GM04503 (cell line): ENCODE measurements at regions not wholly inside any gene's neighbourhood (a gene's known extent, or its start where the extent isn't known, plus 50 kb on each side); places are given as distances from the start of the nearest gene placed in this dataset.

ENCODE experiments used
- DNase-seq: peaks from one replicate; pipeline ENCODE4 v3.0.0-alpha.2; 2012; ENCODE audit warnings: low read depth

- DNase-seq: no peak
These were observed 305.1 kb upstream of the SPRED2 start for GRCh38 chr2:65737452-65738011.

- no peak for DNase-seq
These were observed 299.1 kb upstream of the SPRED2 start for GRCh38 chr2:65731476-65731875.

- DNase-seq: no peak
These were observed 297.8 kb upstream of the SPRED2 start for GRCh38 chr2:65730186-65730585.

- no peak for DNase-seq
These were observed 296.8 kb upstream of the SPRED2 start for GRCh38 chr2:65729246-65729645.

GRCh38 chr2:65728477-65729180 is 296.2 kb upstream of the SPRED2 start:
- DNase-seq: no peak

GRCh38 chr2:65727816-65728215 is 295.4 kb upstream of the SPRED2 start:
- DNase-seq: no peak

GRCh38 chr2:65727381-65727780 is 295.0 kb upstream of the SPRED2 start:
- no peak for DNase-seq

- DNase-seq: no peak
These were observed 292.4 kb upstream of the SPRED2 start for GRCh38 chr2:65724752-65725151.

- no peak for DNase-seq
These were observed 291.9 kb upstream of the SPRED2 start for GRCh38 chr2:65724336-65724735.

GRCh38 chr2:65722028-65722778 is 289.8 kb upstream of the SPRED2 start:
- DNase-seq: no peak

- no peak for DNase-seq
These were observed 284.3 kb upstream of the SPRED2 start for GRCh38 chr2:65716698-65717097.

GRCh38 chr2:65715323-65715722 is 282.9 kb upstream of the SPRED2 start:
- DNase-seq: no peak

GRCh38 chr2:65714866-65715265 is 282.5 kb upstream of the SPRED2 start:
- DNase-seq: no peak

- DNase-seq: no peak
These were observed 279.5 kb upstream of the SPRED2 start for GRCh38 chr2:65711863-65712262.

- DNase-seq: no peak
These were observed 278.4 kb upstream of the SPRED2 start for GRCh38 chr2:65710779-65711295.

GRCh38 chr2:65710356-65710755 is 278.0 kb upstream of the SPRED2 start:
- no peak for DNase-seq

- peak; percentile 11 for DNase-seq
These were observed 275.7 kb upstream of the SPRED2 start for GRCh38 chr2:65708086-65708485.

GRCh38 chr2:65706411-65706810 is 274.0 kb upstream of the SPRED2 start:
- DNase-seq: no peak

- no peak for DNase-seq
These were observed 268.8 kb upstream of the SPRED2 start for GRCh38 chr2:65701191-65701590.

GRCh38 chr2:65700720-65701119 is 268.3 kb upstream of the SPRED2 start:
- DNase-seq: no peak

GRCh38 chr2:65700004-65700651 is 267.7 kb upstream of the SPRED2 start:
- DNase-seq: no peak

GRCh38 chr2:65691816-65692215 is 259.4 kb upstream of the SPRED2 start:
- no peak for DNase-seq
